Tibial artery (tissue), 4 donors: ENCODE measurements at regions not wholly inside any gene's neighbourhood (a gene's known extent, or its start where the extent isn't known, plus 50 kb on each side); places are given as distances from the start of the nearest gene placed in this dataset.

ENCODE experiments used
- DNase-seq, 2 donors: peaks; one replicate each; pipeline ENCODE4 v3.0.0-alpha.2; 2019
- H3K27ac ChIP-seq, 2 donors: fragments of 200-600 bp; sonication (generic) in 1 of 2; 1 replicate in 1 of 2; 2 replicates in 1 of 2; pipeline ENCODE4 v1.5.1; 2018 to 2019; ENCODE audit warnings: mild to moderate bottlenecking in 1 of 2
- H3K27me3 ChIP-seq, 2 donors: fragments of 200-600 bp; sonication (generic) in 1 of 2; one replicate each; pipeline versions ENCODE4 v1.5.1 to v1.6.0; 2016 to 2019
- H3K36me3 ChIP-seq, 3 donors: fragments of 200-600 bp; sonication (generic) in 2 of 3; one replicate each; pipeline ENCODE4 v1.5.1; 2016 to 2019; ENCODE audit warnings: mild to moderate bottlenecking in 2 of 3
- H3K4me1 ChIP-seq, 4 donors: fragments of 200-600 bp; sonication (generic) in 2 of 4; 1 replicate in 3 of 4; 2 replicates in 1 of 4; pipeline ENCODE4 v1.5.1; 2016 to 2019
- H3K4me3 ChIP-seq, 2 donors: fragments of 200-600 bp; sonication (generic) in 1 of 2; 1 replicate in 1 of 2; 2 replicates in 1 of 2; pipeline ENCODE4 v1.5.1; 2018 to 2019; ENCODE audit warnings: mild to moderate bottlenecking in 2 of 2
- H3K9me3 ChIP-seq, 3 donors: fragments of 200-600 bp; sonication (generic) in 1 of 3; one replicate each; pipeline ENCODE4 v1.5.1; 2016 to 2019
- CTCF ChIP-seq, 2 experiments: fragments of 200-600 bp in 1 of 2; fragments of 450-650 bp in 1 of 2; IDR thresholded peaks; one replicate each; pipeline ENCODE4 v1.5.1; 2017 to 2019; ENCODE audit warnings: antibody characterized with exemption in 2 of 2, mild to moderate bottlenecking in 1 of 2, moderate library complexity in 1 of 2
- intact Hi-C: fragments of 100-400 bp; cut with DNase I; formaldehyde crosslinking; loops from one replicate; pipeline ENCODE4 v1.15.0; 2023; ENCODE audit warnings: low total_unique reads

- intact Hi-C loops, result no loop called here
- Histone ChIP-seq H3K9me3 (no peaks in the 10 kb centered on the region), H3K36me3 (no peaks in the 10 kb centered on the region), H3K27ac (no peak overlapping the region), H3K4me1 (peaks cover 0 to 31% (median 13%) of the 10 kb centered on the region in 4 donors), H3K27me3 (no peaks in the 10 kb centered on the region), H3K4me3 (no peak overlapping the region)
- DNase-seq, result no peak
- no peak for TF ChIP-seq CTCF (IDR thresholded peaks at IDR 0.05)
Measured at GRCh38 chr4:185969657-185970056, 99.3 kb upstream of the TLR3 start.

GRCh38 chr4:185987961-185988627, 80.9 kb upstream of the TLR3 start:
- intact Hi-C loops, result no loop called here
- peaks cover 0 to 18% (median 2%) of the 10 kb centered on the region in 3 donors for H3K9me3 ChIP-seq
- no peak for TF ChIP-seq CTCF (IDR thresholded peaks at IDR 0.05)
- H3K36me3 ChIP-seq, result peaks cover 0 to 4% (median 0%) of the 10 kb centered on the region in 3 donors
- no peak for DNase-seq
- H3K4me3 ChIP-seq, result no peak overlapping the region
- H3K27ac ChIP-seq, result peak overlapping the region; percentile 63 to 70
- H3K27me3 ChIP-seq, result no peaks in the 10 kb centered on the region
- H3K4me1 ChIP-seq, result peaks cover 0 to 40% (median 7%) of the 10 kb centered on the region in 4 donors

- no peaks in the 10 kb centered on the region for H3K27me3 ChIP-seq
- no peak for TF ChIP-seq CTCF (IDR thresholded peaks at IDR 0.05)
- no peaks in the 10 kb centered on the region for H3K36me3 ChIP-seq
- intact Hi-C loops, result no loop called here
- no peak overlapping the region for H3K4me3 ChIP-seq
- H3K27ac ChIP-seq, result peak overlapping the region in 1 of 2 donors; percentile 42
- H3K4me1 ChIP-seq, result peaks cover 0 to 55% (median 7%) of the 10 kb centered on the region in 4 donors
- H3K9me3 ChIP-seq, result no peaks in the 10 kb centered on the region
- no peak for DNase-seq
Measured at GRCh38 chr4:185991770-185992169, 77.2 kb upstream of the TLR3 start.

GRCh38 chr4:185992585-185992984, 76.4 kb upstream of the TLR3 start:
- intact Hi-C loops, result no loop called here
- H3K4me1 ChIP-seq, result peaks cover 0 to 61% (median 9%) of the 10 kb centered on the region in 4 donors
- H3K27me3 ChIP-seq, result no peaks in the 10 kb centered on the region
- H3K9me3 ChIP-seq, result no peaks in the 10 kb centered on the region
- no peaks in the 10 kb centered on the region for H3K36me3 ChIP-seq
- no peak for TF ChIP-seq CTCF (IDR thresholded peaks at IDR 0.05)
- H3K4me3 ChIP-seq, result no peak overlapping the region
- DNase-seq, result no peak
- peak overlapping the region in 1 of 2 donors; percentile 42 for H3K27ac ChIP-seq

GRCh38 chr4:185993328-185993973, 75.5 kb upstream of the TLR3 start:
- no peak for DNase-seq
- Histone ChIP-seq H3K4me1 (peaks cover 0 to 61% (median 10%) of the 10 kb centered on the region in 4 donors), H3K27ac (peak overlapping the region in 1 of 2 donors; percentile 42), H3K4me3 (no peak overlapping the region), H3K36me3 (no peaks in the 10 kb centered on the region), H3K9me3 (no peaks in the 10 kb centered on the region), H3K27me3 (no peaks in the 10 kb centered on the region)
- no peak for TF ChIP-seq CTCF (IDR thresholded peaks at IDR 0.05)
- intact Hi-C loops, result no loop called here
